GDM1 (cell line): ENCODE measurements at regions not wholly inside any gene's neighbourhood (a gene's known extent, or its start where the extent isn't known, plus 50 kb on each side); places are given as distances from the start of the nearest gene placed in this dataset.

ENCODE experiments used
- DNase-seq: peaks from one replicate; lab custom pipeline; 2025; lab: John Stamatoyannopoulos, UW

GRCh38 chr1:234715252-234716014 is 105.5 kb upstream of the IRF2BP2 start:
- no peak for DNase-seq

- no peak for DNase-seq
Measured at GRCh38 chr1:234713859-234714258, 103.9 kb upstream of the IRF2BP2 start.

GRCh38 chr1:234713440-234713839 is 103.5 kb upstream of the IRF2BP2 start:
- no peak for DNase-seq

DNA sequence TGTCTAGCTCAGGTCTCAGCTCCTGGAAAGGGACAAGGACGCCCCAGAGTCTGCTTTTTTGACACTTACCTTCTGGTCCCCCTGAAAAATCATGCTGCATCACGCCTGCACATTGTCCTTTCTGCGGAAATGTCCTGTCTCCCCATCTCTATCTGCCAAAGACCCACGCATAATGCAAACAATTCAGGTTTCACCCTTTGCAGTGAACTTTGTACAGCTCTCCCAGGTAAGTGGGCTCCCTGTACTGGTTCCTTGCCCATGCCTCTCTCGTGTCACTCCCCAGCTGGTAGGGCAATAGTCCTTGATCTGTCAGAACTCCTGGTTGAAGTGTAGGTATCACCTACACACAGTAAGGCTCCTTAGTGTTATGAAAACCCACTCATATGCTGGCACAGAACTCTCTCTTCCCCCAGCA is 102.9 kb upstream of the IRF2BP2 start:
- DNase-seq, result no peak

DNA sequence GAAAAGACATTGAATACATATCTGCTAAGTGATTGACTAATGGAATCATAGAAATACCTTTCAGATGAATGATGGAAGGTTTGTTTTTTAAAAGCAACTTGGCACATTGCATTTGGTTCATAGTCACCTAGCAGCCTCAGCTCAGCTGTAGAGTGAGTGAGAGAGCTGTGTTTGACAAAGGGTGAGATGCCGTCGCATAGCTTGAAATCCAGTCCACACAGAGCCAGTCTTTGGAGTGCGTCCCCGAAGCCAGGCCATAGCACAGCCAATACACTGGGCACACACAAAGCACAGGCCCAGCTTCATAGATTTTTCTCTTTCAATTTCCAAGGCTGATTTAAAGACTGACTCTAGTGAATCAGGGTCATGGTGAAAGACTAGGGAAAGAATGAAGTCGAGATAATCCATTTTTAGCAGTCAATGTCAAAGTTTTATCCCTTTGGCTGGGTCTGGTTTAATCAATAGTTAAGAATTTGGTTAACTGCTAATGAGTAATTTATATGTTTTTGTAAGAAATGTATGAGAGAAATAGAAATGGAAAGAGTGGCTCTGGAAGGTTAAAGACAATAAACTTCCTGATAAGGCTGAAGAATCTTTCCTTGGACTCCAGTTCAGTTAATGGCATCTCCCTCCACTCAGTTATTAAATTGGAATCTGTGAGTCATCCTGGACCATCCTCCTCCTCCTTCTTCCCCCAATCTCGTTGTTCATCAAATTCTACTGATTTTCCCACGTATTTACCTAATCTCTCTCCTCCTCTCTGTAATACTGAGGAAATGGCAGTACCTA is 101.2 kb upstream of the IRF2BP2 start:
- DNase-seq, result no peak

- no peak for DNase-seq
Measured at GRCh38 chr1:234710381-234710780, 100.4 kb upstream of the IRF2BP2 start.

GRCh38 chr1:234709473-234710228 is 99.7 kb upstream of the IRF2BP2 start:
- DNase-seq, result peak; percentile 44

DNA sequence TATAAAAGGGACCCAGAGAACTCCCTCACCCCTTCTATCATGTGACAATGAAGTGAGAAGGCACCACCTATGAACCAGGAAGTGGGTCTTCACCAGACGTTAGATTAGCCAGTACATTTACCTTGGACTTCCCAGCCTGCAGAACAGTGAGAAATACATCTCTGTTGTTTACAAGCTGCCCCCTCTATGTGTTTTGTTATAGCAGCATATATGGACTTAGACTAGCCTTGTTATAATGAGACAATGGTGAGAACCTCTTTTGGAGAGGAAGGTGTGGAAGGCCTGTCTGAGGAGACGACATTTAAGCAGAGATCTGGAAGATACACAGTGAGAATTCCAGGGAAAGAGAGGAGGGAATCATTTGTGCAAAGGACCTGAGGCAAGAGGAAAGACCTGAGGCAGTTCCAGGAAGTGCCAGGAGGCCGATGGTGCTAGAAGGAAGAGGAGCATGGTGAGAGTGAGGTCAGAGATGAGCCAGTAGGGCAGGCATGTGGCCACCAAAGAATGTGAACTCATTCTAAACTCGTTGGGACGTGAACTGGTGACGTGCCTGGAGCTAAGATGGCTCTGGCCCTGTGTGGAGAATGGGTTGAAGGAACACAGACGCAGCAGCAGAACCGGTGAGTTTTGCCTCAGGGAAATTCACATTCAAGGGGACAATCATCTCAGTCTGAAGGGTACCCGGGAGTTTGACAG is 98.9 kb upstream of the IRF2BP2 start:
- no peak for DNase-seq

DNA sequence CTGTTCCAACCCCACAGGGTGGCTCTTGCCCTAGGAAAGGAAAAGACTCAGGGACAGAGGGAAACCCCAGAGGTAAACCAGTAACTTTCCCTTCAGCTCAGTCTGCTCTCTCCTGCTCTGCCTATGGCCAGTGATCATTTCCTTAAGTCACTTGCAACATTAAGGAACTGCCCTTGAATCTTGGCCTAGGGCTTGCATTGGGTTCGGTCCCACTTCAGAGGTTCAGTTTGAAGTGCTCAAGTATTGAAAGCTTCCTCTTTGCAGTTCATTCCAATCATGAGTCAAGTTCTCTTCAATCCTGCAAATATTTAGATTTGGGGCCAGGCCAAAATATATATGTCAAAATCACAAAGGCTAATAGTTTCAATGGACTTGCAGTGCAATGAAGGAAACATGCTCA is 97.7 kb upstream of the IRF2BP2 start:
- DNase-seq, result no peak

DNA sequence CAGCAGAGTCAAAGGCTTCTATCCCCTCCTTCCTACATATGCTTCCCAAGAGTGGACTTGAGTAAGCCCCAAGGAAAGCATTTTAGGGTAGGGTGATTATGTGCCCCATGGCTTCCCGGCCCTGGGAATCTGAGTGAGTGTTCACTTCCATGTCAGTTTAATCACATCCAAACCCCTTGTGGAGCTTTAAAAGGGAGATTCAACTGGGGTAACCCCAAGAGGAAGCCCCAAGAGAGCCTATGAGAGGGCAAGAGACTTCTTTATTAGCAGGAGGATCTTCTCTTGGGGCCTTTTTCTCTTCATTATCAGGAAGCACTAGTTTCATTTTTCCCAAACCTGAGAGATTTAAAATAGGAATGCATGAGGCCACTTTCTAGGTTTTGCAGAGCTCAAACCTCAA is 97.0 kb upstream of the IRF2BP2 start:
- no peak for DNase-seq

DNA sequence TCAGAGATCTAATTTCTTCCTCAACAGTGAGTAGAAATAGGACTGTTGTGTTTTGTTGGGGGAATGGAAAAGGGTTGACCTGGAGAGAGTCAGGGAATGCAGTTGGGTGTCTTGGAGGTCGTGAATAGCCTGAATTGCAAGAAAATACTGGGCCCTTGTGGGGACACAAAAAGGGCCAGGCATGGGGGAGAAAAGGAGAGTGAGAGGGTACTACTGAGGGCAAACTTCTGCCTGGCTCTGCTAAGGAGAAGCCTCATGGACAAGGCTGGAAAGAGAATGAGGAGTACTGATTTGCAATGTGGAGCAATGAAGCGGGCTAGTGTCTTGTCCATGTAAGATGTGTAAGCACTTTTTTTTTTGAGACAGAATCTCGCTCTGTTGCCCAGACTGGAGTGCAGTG is 96.2 kb upstream of the IRF2BP2 start:
- DNase-seq, result no peak

DNA sequence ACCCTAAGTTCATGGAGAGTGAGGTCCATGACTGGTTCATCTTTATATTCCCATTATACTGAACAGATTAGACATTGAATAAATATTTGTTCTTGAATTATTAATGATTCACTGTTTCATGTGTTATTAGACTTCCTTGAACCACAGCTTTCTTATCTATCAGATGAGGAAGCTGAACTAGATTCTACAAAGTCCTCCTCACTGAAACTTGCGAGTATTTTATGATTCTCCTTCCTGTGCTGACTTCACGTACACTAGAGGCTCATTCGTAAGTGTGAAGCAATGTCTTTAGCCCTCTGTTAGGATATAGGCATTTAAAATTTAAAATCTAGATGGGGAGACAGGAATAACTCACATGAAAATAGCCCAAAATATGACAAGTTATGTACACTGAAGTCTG is 95.6 kb upstream of the IRF2BP2 start:
- DNase-seq, result no peak

- DNase-seq, result no peak
Measured at GRCh38 chr1:234704106-234704887, 94.3 kb upstream of the IRF2BP2 start.

DNA sequence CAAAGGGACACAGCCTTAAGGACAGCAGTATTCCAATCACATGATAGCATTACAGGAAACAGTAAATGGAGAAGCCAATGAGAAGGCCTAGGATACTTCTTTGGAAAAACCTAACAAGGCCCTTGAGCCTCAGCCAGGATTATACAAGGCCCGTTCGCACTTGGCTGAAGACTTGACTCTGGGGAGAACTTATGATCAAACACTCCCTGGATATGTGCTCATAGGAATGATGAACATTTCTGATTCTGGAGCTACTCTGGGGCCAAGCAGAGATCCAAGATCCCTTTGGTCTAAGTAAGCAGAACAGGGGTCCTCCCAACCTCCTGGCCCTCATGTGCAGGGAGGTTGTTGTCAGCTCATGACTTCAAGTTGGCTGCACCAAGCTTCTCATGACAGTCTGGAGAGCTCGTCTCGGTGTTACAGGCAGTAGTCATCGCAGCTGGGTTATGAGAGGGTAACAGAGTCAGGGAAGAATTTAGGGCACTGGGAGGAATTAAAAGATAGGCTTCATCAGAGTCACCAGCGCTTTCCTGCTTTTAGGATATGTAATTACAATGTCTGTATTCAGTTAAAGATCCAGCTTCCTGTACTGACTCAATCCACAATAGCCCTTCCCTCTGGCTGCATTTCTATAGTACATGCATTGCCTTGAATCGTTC is 92.5 kb upstream of the IRF2BP2 start:
- no peak for DNase-seq

GRCh38 chr1:234701737-234702341 is 91.9 kb upstream of the IRF2BP2 start:
- no peak for DNase-seq

GRCh38 chr1:234699795-234700665 is 90.1 kb upstream of the IRF2BP2 start:
- DNase-seq, result no peak

DNA sequence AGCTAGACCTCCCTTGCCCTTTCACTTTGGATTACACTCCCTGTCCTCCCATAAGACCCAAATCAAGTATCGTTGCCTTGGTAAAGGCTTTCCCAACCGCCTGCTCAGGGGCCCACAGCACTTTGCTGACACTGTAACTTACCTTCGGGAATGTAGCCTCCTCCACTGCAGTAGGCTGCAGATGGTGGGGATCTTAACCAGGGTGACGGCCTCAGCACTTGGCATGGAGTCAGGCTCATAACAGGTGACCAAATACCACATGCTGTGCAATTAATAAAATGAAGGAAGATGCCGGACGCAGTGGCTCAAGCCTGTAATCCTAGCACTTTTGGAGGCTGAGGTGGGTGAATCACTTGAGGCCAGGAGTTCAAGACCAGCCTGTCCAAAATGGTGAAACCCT is 88.7 kb upstream of the IRF2BP2 start:
- DNase-seq, result no peak

- DNase-seq, result no peak
Measured at GRCh38 chr1:234697741-234698140, 87.8 kb upstream of the IRF2BP2 start.

DNA sequence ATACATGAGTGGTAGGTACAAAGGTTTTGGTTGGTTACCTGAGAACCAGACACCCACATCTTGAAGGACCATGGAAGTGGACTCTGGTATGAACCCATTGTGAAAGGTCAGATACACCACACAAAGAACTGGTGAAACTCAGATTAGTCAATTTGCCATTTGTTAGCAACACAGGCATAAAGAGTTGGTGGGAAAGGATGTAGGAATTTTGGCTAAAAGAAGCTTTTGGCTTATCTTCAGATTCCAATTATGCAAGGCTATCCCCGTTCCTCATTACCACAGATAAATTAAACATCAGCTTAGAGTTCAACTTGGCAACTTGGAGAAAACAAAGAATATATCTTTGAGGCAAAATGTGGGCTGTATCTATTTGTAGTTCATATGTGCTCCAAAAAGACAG is 87.0 kb upstream of the IRF2BP2 start:
- DNase-seq, result no peak
